Sigmoid colon (tissue), 4 donors: ENCODE measurements at regions not wholly inside any gene's neighbourhood (a gene's known extent, or its start where the extent isn't known, plus 50 kb on each side); places are given as distances from the start of the nearest gene placed in this dataset.

Experiments
- CTCF ChIP-seq, 4 experiments: fragments of 450-650 bp in 3 of 4; fragments of 200-600 bp in 1 of 4; IDR thresholded peaks; one replicate each; pipeline ENCODE4 v1.5.1; 2016 to 2019; ENCODE audit warnings: antibody characterized with exemption in 4 of 4, mild to moderate bottlenecking in 3 of 4, moderate library complexity in 2 of 4
- EP300 ChIP-seq, 4 donors: sonication (generic); formaldehyde crosslinking; IDR thresholded peaks; one replicate each; pipeline ENCODE4 v1.6.1; 2017; ENCODE audit warnings: antibody characterized with exemption in 4 of 4
- POLR2A ChIP-seq, 2 donors: fragments of 450-650 bp; IDR thresholded peaks; one replicate each; pipeline ENCODE4 v1.6.1; 2016; ENCODE audit warnings: antibody characterized with exemption in 2 of 2, mild to moderate bottlenecking in 2 of 2, moderate library complexity in 2 of 2

DNA sequence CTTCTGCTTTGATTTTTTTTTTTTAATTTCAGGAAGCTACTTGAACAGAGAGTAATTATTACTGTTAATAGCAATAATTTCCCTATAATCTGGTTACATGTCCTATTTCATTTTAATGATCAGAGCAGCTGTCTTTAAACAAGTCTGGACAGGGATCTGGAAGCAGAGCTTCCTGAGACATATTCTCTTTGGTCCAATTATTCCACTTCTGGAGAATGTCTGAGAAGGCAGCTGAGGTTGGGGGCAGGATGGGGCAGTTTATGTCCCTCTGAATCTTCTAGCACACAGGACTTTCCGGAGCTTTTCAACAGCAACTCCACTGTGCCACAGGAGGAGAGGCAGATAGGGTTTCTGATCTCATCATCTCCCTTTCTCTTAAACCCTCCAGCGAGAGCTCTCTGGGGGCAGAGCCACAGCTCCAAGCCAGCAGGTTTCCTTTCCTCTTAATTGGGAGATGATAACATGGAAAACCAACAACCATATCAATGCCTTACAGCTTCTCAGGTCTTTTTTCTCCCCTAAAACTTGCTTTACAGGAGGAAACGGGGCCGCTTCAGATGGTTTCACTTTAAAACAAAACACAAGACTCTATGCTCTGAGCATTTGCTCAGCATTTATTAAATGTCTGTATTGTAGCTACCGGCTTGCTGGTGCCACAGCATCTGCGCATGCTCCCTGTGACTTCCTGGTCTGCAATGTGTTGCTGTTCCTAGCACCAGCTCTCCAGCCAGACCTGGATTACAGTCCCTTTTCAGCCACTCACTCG, 425.7 kb upstream of the USP24 start:
- TF ChIP-seq CTCF (IDR thresholded peaks at IDR 0.05) = no peak
- TF ChIP-seq POLR2A (IDR thresholded peaks at IDR 0.05) = no peak
- TF ChIP-seq EP300 (IDR thresholded peaks at IDR 0.05) = no peak
